ENCODE measurements at regions not wholly inside any gene's neighbourhood (a gene's known extent, or its start where the extent isn't known, plus 50 kb on each side); places are given as distances from the start of the nearest gene placed in this dataset.

GRCh38 chr20:40565682-40566040, 123.4 kb downstream of the MAFB start:
- Histone ChIP-seq H3K18ac (ENCODE audit: low read length) (no peak overlapping the region), H3K4ac (ENCODE audit: low read length) (no peak overlapping the region), H2BK120ac (ENCODE audit: low read depth, low read length) (no peak overlapping the region), H2BK15ac (ENCODE audit: low read length) (no peak overlapping the region), H2BK5ac (ENCODE audit: low read length) (no peak overlapping the region), H3K27ac (replicated peaks; ENCODE audit: low read length) (no peak overlapping the region), H3K23ac (ENCODE audit: low read depth, low read length, poor library complexity) (no peak overlapping the region), H3K4me2 (ENCODE audit: insufficient read depth, low read length, poor library complexity, severe bottlenecking) (no peak overlapping the region), H3K4me1 (ENCODE audit: control insufficient read depth in 2 of 2, insufficient read depth in 1 of 2, low read depth in 1 of 2, low read length in 2 of 2) (peaks cover 0 to 4% of the 10 kb centered on the region in 2 donors), H3K36me3 (replicated peaks in 1 of 2; ENCODE audit: control insufficient read depth in 2 of 2, insufficient read depth in 2 of 2, low read length in 2 of 2) (no peaks in the 10 kb centered on the region), H4K8ac (ENCODE audit: low read depth, low read length) (no peak overlapping the region), H3K27me3 (ENCODE audit: control insufficient read depth in 3 of 3, insufficient read depth in 3 of 3, low read depth in 1 of 3, low read length in 3 of 3) (peaks cover 0 to 2% (median 0%) of the 10 kb centered on the region in 3 experiments), H3K9me3 (replicated peaks in 1 of 2; ENCODE audit: control insufficient read depth in 2 of 2, insufficient read depth in 1 of 2, low read depth in 1 of 2, low read length in 2 of 2) (no peaks in the 10 kb centered on the region), H3K4me3 (ENCODE audit: low read length in 2 of 2) (no peak overlapping the region), H2BK12ac (ENCODE audit: low read length) (no peak overlapping the region), H3K14ac (ENCODE audit: low read length) (no peak overlapping the region), H2AFZ (ENCODE audit: low read length) (no peak overlapping the region), H3K79me1 (ENCODE audit: low read depth, low read length) (no peaks in the 10 kb centered on the region), H3K9ac (ENCODE audit: low read depth, low read length, poor library complexity) (no peak overlapping the region), H4K91ac (ENCODE audit: low read depth, low read length, poor library complexity) (no peak overlapping the region), H2AK5ac (ENCODE audit: low read depth, low read length) (no peak overlapping the region)
- no peak for DNase-seq (ENCODE audit: low spot score)
- no CpG with 5 or more reads among the region's 1 CpG for WGBS, 2 donors (ENCODE audit: extremely low coverage in 2 of 2, insufficient read length in 2 of 2, insufficient replicate concordance in 1 of 2)

- DNase-seq (ENCODE audit: low spot score) = no peak
- WGBS, 2 donors (ENCODE audit: extremely low coverage in 2 of 2, insufficient read length in 2 of 2, insufficient replicate concordance in 1 of 2) = no CpG with 5 or more reads among the region's 6 CpGs
- Histone ChIP-seq H4K8ac (ENCODE audit: low read depth, low read length) (peak overlapping the region; percentile 53), H3K9me3 (replicated peaks in 1 of 2; ENCODE audit: control insufficient read depth in 2 of 2, insufficient read depth in 1 of 2, low read depth in 1 of 2, low read length in 2 of 2) (no peaks in the 10 kb centered on the region), H2AK5ac (ENCODE audit: low read depth, low read length) (no peak overlapping the region), H3K23ac (ENCODE audit: low read depth, low read length, poor library complexity) (no peak overlapping the region), H3K4me3 (ENCODE audit: low read length in 2 of 2) (peak overlapping the region in 1 of 2 donors; percentile 58), H3K9ac (ENCODE audit: low read depth, low read length, poor library complexity) (peak overlapping the region; percentile 78), H3K18ac (ENCODE audit: low read length) (no peak overlapping the region), H3K36me3 (replicated peaks in 1 of 2; ENCODE audit: control insufficient read depth in 2 of 2, insufficient read depth in 2 of 2, low read length in 2 of 2) (no peaks in the 10 kb centered on the region), H3K4me1 (ENCODE audit: control insufficient read depth in 2 of 2, insufficient read depth in 1 of 2, low read depth in 1 of 2, low read length in 2 of 2) (peaks cover 0 to 7% of the 10 kb centered on the region in 2 donors), H3K14ac (ENCODE audit: low read length) (peak overlapping the region; percentile 22), H3K4me2 (ENCODE audit: insufficient read depth, low read length, poor library complexity, severe bottlenecking) (no peak overlapping the region), H2BK120ac (ENCODE audit: low read depth, low read length) (no peak overlapping the region), H2BK15ac (ENCODE audit: low read length) (no peak overlapping the region), H3K4ac (ENCODE audit: low read length) (no peak overlapping the region), H2BK12ac (ENCODE audit: low read length) (no peak overlapping the region), H2BK5ac (ENCODE audit: low read length) (no peak overlapping the region), H3K27me3 (ENCODE audit: control insufficient read depth in 3 of 3, insufficient read depth in 3 of 3, low read depth in 1 of 3, low read length in 3 of 3) (peaks cover 0 to 2% (median 0%) of the 10 kb centered on the region in 3 experiments), H3K27ac (replicated peaks; ENCODE audit: low read length) (no peak overlapping the region), H2AFZ (ENCODE audit: low read length) (no peak overlapping the region), H3K79me1 (ENCODE audit: low read depth, low read length) (no peaks in the 10 kb centered on the region), H4K91ac (ENCODE audit: low read depth, low read length, poor library complexity) (no peak overlapping the region)
These were observed 123.9 kb downstream of the MAFB start for GRCh38 chr20:40565001-40565681.

DNA sequence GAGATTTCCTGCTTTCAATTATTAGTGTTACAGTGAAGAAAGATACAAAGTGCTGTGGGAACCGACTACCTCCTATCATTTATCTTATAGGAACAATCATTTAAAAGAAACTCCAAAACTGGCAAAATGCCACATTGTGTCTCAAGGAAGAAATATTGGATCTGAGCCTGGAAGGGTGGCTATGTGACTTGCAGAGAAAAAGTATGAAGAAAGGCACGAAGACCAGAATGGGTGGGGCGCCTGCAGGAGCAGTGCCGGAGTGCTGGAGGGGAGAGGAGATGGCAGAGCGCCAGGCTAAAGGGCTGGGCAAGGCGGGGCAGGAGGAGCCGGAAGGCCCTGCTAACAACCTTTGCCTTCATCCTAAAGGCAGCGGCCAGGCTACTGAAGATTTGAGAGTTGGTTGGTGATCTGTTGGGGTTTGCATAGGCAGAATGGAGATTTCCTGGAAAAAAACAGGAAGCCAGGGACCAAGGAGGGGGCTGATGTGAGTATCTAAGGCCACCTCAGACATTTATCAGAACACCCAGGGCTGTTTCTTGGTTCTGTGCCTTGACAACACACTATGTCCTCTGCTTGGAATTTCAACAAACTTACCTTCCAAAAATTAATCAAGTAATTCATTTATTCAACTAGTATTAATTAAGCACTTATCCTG, 125.6 kb downstream of the MAFB start:
- Histone ChIP-seq H3K4me2 (ENCODE audit: insufficient read depth, low read length, poor library complexity, severe bottlenecking) (no peak overlapping the region), H3K27me3 (ENCODE audit: control insufficient read depth in 3 of 3, insufficient read depth in 3 of 3, low read depth in 1 of 3, low read length in 3 of 3) (peaks cover 0 to 2% (median 0%) of the 10 kb centered on the region in 3 experiments), H3K27ac (replicated peaks; ENCODE audit: low read length) (no peak overlapping the region), H3K79me1 (ENCODE audit: low read depth, low read length) (no peaks in the 10 kb centered on the region), H2BK120ac (ENCODE audit: low read depth, low read length) (no peak overlapping the region), H2AFZ (ENCODE audit: low read length) (no peak overlapping the region), H3K23ac (ENCODE audit: low read depth, low read length, poor library complexity) (no peak overlapping the region), H3K14ac (ENCODE audit: low read length) (no peak overlapping the region), H3K4me3 (ENCODE audit: low read length in 2 of 2) (no peak overlapping the region), H3K36me3 (replicated peaks in 1 of 2; ENCODE audit: control insufficient read depth in 2 of 2, insufficient read depth in 2 of 2, low read length in 2 of 2) (no peaks in the 10 kb centered on the region), H4K91ac (ENCODE audit: low read depth, low read length, poor library complexity) (no peak overlapping the region), H4K8ac (ENCODE audit: low read depth, low read length) (no peak overlapping the region), H2AK5ac (ENCODE audit: low read depth, low read length) (no peak overlapping the region), H3K4me1 (ENCODE audit: control insufficient read depth in 2 of 2, insufficient read depth in 1 of 2, low read depth in 1 of 2, low read length in 2 of 2) (peaks cover 0 to 7% of the 10 kb centered on the region in 2 donors), H2BK12ac (ENCODE audit: low read length) (no peak overlapping the region), H2BK5ac (ENCODE audit: low read length) (no peak overlapping the region), H3K4ac (ENCODE audit: low read length) (no peak overlapping the region), H3K9ac (ENCODE audit: low read depth, low read length, poor library complexity) (no peak overlapping the region), H3K18ac (ENCODE audit: low read length) (no peak overlapping the region), H2BK15ac (ENCODE audit: low read length) (no peak overlapping the region), H3K9me3 (replicated peaks in 1 of 2; ENCODE audit: control insufficient read depth in 2 of 2, insufficient read depth in 1 of 2, low read depth in 1 of 2, low read length in 2 of 2) (no peaks in the 10 kb centered on the region)
- no CpG with 5 or more reads among the region's 8 CpGs for WGBS, 2 donors (ENCODE audit: extremely low coverage in 2 of 2, insufficient read length in 2 of 2, insufficient replicate concordance in 1 of 2)
- DNase-seq (ENCODE audit: low spot score) = no peak

- Histone ChIP-seq H3K4ac (ENCODE audit: low read length) (no peak overlapping the region), H4K91ac (ENCODE audit: low read depth, low read length, poor library complexity) (no peak overlapping the region), H2BK12ac (ENCODE audit: low read length) (no peak overlapping the region), H3K18ac (ENCODE audit: low read length) (no peak overlapping the region), H3K4me3 (ENCODE audit: low read length in 2 of 2) (no peak overlapping the region), H3K4me2 (ENCODE audit: insufficient read depth, low read length, poor library complexity, severe bottlenecking) (no peak overlapping the region), H2AK5ac (ENCODE audit: low read depth, low read length) (no peak overlapping the region), H3K9ac (ENCODE audit: low read depth, low read length, poor library complexity) (no peak overlapping the region), H3K23ac (ENCODE audit: low read depth, low read length, poor library complexity) (no peak overlapping the region), H3K27ac (replicated peaks; ENCODE audit: low read length) (no peak overlapping the region), H3K9me3 (replicated peaks in 1 of 2; ENCODE audit: control insufficient read depth in 2 of 2, insufficient read depth in 1 of 2, low read depth in 1 of 2, low read length in 2 of 2) (no peaks in the 10 kb centered on the region), H3K27me3 (ENCODE audit: control insufficient read depth in 3 of 3, insufficient read depth in 3 of 3, low read depth in 1 of 3, low read length in 3 of 3) (peaks cover 0 to 2% (median 0%) of the 10 kb centered on the region in 3 experiments), H2BK15ac (ENCODE audit: low read length) (no peak overlapping the region), H2BK120ac (ENCODE audit: low read depth, low read length) (no peak overlapping the region), H2AFZ (ENCODE audit: low read length) (no peak overlapping the region), H2BK5ac (ENCODE audit: low read length) (no peak overlapping the region), H3K4me1 (ENCODE audit: control insufficient read depth in 2 of 2, insufficient read depth in 1 of 2, low read depth in 1 of 2, low read length in 2 of 2) (peaks cover 0 to 5% of the 10 kb centered on the region in 2 donors), H3K14ac (ENCODE audit: low read length) (no peak overlapping the region), H3K79me1 (ENCODE audit: low read depth, low read length) (no peaks in the 10 kb centered on the region), H4K8ac (ENCODE audit: low read depth, low read length) (no peak overlapping the region), H3K36me3 (replicated peaks in 1 of 2; ENCODE audit: control insufficient read depth in 2 of 2, insufficient read depth in 2 of 2, low read length in 2 of 2) (no peaks in the 10 kb centered on the region)
- DNase-seq (ENCODE audit: low spot score) = no peak
- WGBS, 2 donors (ENCODE audit: extremely low coverage in 2 of 2, insufficient read length in 2 of 2, insufficient replicate concordance in 1 of 2) = no CpG with 5 or more reads among the region's 2 CpGs
These were observed 127.0 kb downstream of the MAFB start for GRCh38 chr20:40562031-40562430.

All from neuronal stem cell (in vitro differentiated cells).